COLO829 (cell line): ENCODE measurements at regions not wholly inside any gene's neighbourhood (a gene's known extent, or its start where the extent isn't known, plus 50 kb on each side); places are given as distances from the start of the nearest gene placed in this dataset.

Experiments used
- DNase-seq: peaks from one replicate; pipeline ENCODE4 v3.0.0; 2012; ENCODE audit warnings: low spot score

- DNase-seq: no peak
Observed at GRCh38 chr7:41878309-41879295, 175.7 kb upstream of the INHBA start.

DNA sequence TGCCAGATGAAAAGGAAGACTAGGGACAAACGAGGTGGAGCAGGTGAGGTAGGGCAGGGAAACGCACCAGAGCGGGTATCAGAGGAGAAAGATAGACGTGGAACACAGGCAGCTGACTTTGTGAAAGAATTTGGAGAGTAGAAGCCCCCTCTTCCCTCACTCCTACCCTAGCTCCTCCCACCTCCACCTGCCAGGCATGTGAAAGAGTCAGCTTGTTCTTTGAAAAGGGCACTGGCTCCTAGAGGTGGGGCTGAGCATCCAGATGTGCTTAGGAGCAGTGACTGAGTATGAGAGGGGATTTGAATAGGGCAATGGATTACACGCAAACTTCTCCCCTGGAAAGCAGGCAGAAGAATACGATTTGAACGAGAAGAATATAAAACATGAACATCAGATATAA, 174.2 kb upstream of the INHBA start:
- no peak for DNase-seq

- DNase-seq: no peak
Observed at GRCh38 chr7:41875513-41875912, 172.6 kb upstream of the INHBA start.

DNA sequence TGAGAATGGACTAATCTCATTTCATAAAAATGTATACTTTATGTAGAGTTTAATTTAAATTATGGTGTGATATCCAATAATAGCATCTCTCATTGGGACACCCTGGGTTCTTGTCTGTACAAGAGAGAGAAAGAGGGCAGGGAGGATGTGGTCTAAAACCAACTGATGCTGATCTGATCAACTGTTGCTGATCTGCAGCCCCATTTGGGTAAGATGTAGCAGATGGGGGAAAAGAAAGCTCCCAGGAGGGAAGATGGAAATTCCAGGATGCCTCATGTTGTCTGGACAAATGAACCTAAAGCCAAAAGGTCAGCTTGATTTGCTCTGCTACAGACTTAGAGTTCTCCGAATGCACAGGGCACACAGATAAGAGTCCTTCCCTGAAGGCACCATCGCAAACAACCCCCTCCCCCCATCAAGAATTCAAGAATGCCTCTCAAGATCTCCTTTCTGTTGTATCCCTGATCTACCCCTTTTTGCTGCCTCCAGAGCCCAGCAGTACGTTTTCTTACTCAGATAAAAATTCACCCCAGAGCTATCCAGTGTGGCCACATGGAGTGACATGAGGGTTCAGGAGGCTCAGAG, 171.4 kb upstream of the INHBA start:
- no peak for DNase-seq

GRCh38 chr7:41873741-41874140, 170.9 kb upstream of the INHBA start:
- no peak for DNase-seq

- no peak for DNase-seq
Observed at GRCh38 chr7:41872966-41873365, 170.1 kb upstream of the INHBA start.

DNA sequence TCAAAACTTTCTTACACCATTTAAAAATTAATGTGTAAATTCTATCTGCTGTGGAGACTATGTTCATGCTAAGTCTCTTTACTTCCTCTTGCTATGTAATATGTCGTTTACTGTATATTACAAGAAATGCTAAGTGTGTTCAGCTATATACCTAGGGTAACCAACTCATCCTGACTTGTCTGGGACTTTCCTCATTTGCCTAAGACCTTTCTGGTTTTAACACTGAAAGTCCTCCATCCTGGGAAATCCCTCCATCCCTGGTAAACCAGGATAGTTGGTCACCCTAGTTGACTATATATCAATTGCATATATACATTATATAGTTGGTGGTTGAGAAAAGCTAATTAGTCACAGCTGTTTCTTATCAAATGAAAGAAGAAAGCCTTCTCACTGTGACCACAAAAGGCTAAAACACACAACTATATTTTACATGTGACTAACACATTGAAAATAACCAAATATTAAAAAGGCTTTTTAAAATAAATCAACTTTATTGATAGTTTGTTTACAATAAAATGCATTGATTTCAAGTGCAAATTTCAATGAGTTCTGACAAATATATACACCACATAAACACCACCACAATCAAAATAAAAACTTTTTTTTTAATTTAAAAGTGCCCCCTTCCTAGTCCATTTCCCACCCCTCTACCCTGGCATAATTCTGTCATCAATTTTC, 167.7 kb upstream of the INHBA start:
- no peak for DNase-seq

- DNase-seq: no peak
Observed at GRCh38 chr7:41869997-41870396, 167.1 kb upstream of the INHBA start.

DNA sequence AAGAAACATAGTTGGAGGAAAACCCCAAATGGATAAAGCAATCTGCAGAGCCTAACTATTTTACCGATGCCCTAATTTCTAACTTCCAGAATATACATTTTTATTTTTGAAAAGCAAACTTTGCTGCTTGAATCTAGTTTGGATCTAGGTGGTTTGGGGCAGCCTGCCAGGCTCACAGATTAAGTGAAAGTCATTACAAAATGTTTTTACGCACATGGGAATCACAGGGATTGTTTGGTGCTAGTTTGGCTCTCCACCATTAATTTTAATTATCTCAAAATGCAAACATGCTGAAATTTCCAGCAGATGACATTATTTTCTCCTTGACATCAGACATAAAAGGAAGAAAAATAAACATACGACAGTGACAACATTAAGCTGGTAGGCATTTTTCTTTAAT, 166.7 kb upstream of the INHBA start:
- no peak for DNase-seq

- DNase-seq: no peak
Observed at GRCh38 chr7:41869091-41869490, 166.2 kb upstream of the INHBA start.

- DNase-seq: no peak
Observed at GRCh38 chr7:41867639-41868280, 164.9 kb upstream of the INHBA start.

DNA sequence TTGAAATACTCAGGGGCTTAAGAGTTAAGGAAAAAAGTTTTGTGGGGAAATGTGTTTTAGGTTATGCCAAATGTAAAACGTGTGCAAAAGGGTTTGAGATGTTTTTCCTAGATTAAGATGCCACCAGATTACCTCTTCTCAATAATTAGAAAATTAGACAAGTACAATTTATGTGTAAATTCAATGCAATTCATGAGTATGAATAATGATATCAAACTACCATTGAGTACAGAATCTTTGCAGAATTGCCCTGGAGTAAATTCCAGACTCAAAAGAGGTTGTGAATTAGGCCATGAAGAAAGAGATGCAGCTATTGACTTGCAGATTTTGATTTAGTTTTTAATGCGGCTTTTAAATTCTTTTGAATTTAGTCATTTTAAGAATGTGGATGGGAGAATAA, 159.4 kb upstream of the INHBA start:
- DNase-seq: no peak

DNA sequence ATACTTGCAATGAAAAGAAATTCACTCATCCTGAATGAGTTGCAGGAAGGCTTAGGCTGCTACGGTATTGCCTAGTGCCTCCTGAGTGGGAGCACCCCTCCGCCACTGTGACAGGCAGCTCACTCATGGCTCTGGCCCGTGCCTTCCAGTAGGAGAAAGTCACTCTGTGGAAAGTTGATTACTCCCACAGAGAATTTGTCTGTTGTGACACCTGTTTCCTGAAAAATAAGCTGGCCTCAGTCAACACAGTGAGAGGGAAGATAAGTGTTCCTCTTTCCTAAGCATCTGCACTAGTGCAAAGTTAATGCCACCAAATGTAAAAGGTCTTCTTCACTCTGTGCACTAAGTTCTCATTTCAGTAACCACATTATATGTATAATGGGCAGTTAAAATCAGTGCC, 158.8 kb upstream of the INHBA start:
- no peak for DNase-seq

DNA sequence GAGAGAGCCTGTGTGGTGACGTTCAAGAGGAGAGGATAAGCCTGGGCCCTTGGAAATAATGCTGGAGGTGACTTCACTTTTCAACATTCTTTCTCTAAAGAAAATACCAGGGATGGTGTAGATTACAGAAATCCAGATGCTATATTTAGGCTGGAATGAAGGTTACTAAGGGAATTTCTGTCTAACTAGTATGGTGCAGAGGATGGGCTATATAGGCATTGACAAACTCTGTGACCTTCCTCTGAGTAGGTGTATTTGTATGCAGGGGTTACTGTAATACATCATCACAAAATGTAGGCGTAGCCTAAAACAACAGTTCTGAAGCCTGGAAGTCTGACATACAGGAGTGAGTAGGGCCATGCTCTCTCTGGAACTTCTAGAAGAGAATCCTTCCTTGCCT, 155.3 kb upstream of the INHBA start:
- DNase-seq: no peak

GRCh38 chr7:41855798-41856197, 152.9 kb upstream of the INHBA start:
- no peak for DNase-seq

- DNase-seq: no peak
Observed at GRCh38 chr7:41847606-41848005, 144.7 kb upstream of the INHBA start.

DNA sequence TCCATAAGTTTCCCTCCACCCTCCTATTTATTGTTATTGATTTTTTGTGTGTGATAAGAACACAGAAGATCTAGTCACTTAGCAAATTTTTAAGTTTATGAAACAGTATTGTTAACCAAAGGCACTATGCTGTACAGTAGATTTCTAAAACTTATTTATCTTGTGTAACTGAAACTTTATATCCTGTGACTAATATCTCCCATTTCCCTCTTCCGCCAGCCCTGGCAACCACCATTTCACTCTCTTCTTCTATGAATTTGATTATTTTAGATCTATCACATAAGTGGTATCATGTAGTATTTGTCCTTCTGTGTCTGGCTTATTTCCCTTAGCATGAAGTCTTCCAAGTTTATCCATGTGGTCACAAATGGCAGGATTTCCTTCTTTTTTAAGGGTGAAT, 144.3 kb upstream of the INHBA start:
- DNase-seq: no peak

DNA sequence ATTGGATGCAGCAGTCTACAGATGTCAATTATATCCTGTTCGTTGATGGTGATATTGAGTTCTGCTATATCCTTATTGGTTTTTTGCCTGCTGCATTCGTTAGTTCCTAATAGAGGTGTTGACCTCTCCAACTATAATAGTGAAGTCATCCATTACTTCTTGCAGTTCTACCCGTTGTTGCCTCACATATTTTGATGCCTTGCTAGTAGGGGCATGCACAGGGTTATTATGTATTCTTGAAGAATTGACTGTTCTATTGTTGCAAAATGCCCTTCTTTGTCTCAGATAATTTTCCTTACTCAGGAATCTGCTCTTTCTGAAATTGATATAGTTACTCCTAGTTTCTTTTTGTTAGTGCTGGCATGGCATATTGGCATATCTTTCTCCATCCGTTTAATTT, 140.1 kb upstream of the INHBA start:
- DNase-seq: no peak

GRCh38 chr7:41837916-41838315, 135.0 kb upstream of the INHBA start:
- DNase-seq: no peak

DNA sequence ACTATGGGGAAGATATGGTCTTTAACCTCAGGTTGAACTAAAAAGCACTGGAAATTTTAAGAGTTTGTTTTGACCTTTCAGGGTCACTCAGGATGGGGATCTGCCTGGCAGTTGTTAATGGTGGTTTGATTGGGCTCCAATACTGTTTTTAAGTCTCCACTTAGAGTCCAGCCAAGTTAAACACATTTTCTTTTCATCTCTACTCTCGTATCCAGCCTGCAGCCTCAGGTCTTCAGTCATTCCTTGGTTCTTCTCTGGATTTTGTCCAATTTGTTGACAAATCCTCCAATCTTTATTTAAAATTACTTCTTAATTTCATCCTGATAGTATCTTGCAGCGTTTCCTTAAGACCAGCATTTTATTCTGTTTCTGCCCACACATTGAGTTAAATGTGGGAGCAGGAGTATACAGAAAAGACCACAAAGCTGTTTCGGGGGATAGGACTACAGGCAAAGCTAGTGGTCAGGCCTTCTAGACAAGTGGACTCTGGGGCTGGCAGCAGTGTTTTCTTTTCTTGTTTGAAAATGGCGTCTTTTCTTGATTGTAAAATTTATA, 133.2 kb upstream of the INHBA start:
- DNase-seq: no peak

DNA sequence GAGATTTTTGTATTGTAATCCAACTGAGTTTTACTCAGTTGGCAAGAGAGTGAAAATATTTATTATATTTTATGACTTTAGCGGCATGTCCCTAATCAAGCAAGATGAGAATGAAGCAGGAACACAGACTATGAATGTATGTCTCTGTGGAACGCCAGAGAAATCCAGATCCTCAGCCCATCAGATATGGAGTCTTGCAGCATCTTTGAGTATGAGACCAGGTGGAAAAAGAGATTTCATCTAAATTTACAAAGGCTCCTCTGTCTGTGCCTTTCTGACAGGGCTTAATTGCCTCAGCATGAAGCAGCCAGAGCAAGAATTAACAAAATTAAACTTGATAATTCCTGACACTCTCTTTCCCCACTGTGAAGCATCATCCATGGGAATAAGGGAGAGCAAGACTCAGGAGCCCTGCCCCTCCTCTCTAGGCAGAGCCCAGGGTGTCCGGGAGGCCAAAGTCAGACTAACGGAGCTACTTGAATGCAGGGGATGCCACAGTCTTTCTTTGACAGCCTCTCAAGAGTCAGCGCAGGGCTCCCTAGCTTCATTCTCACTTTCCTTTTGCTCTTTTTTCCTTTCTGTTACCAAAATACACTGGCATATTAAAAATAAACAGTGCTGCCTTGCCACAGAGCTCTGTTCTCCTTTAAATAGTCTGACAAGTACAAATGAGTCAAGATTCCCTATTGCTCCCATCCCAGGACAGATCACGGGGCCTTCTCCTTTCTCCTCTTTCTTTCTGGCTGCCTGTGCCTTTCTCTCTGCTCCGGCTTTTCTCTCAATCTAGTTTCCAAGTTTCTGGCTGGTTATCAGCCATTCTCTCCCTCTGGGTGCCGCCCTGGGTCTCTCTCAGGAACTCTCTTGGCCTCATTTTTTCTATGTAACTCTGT, 132.2 kb upstream of the INHBA start:
- no peak for DNase-seq
